ENCODE measurements at regions not wholly inside any gene's neighbourhood (a gene's known extent, or its start where the extent isn't known, plus 50 kb on each side); places are given as distances from the start of the nearest gene placed in this dataset.

- TF ChIP-seq POLR2A (IDR thresholded peaks at IDR 0.05) (no peak), CTCF (IDR thresholded peaks at IDR 0.05 in 4 of 5, conservative IDR thresholded peaks at IDR 0.05 in 1 of 5) (no peak)
- intact Hi-C loops (cut with DNase I; ENCODE audit: low total_unique reads) (no loop called here), in situ Hi-C loops (cut with MboI; ENCODE audit: low sequenced_read_pairs in 4 of 4) (no loop called here)
- Histone ChIP-seq H3K9me3 (no peaks in the 10 kb centered on the region), H3K27ac (no peak overlapping the region), H3K4me1 (peaks cover 11 to 13% of the 10 kb centered on the region in 2 donors), H3K27me3 (no peaks in the 10 kb centered on the region), H3K4me3 (no peak overlapping the region), H3K36me3 (no peaks in the 10 kb centered on the region)
- DNase-seq, result no peak
- no peak for ATAC-seq
These were observed 51.4 kb upstream of the SEC61G start for GRCh38 chr7:54810401-54810800.

DNA sequence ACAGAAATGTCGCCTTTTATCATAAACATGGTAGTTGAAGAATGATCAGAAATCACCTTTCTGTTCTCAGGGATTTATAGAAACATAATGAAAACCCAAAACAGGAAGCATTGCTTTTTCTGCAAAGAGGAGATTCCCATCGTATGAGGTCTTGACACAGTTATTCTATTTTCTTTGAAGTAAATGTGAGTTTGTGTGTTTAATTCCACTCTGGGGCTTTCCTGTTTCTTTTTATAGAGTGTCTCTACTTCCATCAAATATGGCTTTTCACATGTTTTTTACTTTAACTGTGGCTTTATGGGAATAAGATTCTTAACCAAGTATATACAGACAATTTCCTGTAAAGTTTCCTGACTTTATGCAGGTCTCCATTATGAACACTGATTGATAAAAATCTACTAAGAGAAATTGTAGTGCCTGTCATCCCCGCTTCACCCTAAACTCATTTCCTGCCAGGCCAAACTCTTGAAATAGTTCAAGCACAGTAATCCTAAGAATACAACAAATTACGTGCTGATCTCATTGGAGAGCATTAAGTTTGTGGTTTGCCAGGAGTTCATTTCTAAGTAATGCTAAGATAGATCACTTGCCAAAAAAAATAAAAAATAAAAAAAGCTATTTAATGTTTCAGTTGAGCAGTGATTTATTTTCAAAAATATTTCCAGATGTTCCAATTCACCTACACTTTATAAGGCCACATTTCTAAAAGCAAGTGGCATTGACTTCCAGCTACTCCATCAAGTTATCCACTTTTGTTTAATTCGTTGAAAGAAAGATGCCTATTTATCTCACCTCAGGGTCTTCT lies 52.2 kb upstream of the SEC61G start:
- in situ Hi-C loops (cut with MboI; ENCODE audit: low sequenced_read_pairs in 4 of 4) (no loop called here), intact Hi-C loops (cut with DNase I; ENCODE audit: low total_unique reads) (no loop called here)
- Histone ChIP-seq H3K36me3 (no peaks in the 10 kb centered on the region), H3K4me1 (peaks cover 11 to 13% of the 10 kb centered on the region in 2 donors), H3K27me3 (no peaks in the 10 kb centered on the region), H3K27ac (peak overlapping the region; percentile 37 to 65 (median 48)), H3K4me3 (no peak overlapping the region), H3K9me3 (no peaks in the 10 kb centered on the region)
- DNase-seq (no peak), ATAC-seq (peak in 1 of 2 donors; percentile 47)
- TF ChIP-seq CTCF (IDR thresholded peaks at IDR 0.05 in 4 of 5, conservative IDR thresholded peaks at IDR 0.05 in 1 of 5), result no peak
- TF ChIP-seq POLR2A (IDR thresholded peaks at IDR 0.05), result no peak

DNA sequence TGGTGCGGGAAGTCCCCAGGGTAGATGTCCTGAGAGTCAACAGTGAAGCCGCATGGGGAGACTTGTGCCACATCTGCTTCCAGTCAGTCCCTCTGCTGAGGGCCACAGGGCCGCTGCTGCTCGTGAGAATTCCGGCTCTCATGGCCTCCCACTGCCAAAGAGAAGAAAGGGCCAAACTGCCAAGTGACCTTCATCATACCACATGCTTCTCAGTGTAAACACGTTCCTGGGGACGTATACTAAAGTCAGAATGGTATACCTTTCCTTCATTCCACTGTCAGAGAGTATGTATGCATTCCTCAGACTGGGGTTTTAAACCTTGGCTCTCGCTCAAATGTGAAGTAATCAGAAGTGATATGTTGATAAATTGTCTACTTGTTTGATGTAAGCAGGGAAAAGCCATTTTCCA lies 52.8 kb upstream of the SEC61G start:
- H3K9me3 ChIP-seq, result no peaks in the 10 kb centered on the region

GRCh38 chr7:54812756-54813322 lies 53.8 kb upstream of the SEC61G start:
- Histone ChIP-seq H3K4me3 (no peak overlapping the region), H3K27ac (peak overlapping the region in 2 of 4 donors; percentile 3 to 37), H3K4me1 (peaks cover 11 to 13% of the 10 kb centered on the region in 2 donors), H3K27me3 (no peaks in the 10 kb centered on the region), H3K9me3 (no peaks in the 10 kb centered on the region), H3K36me3 (no peaks in the 10 kb centered on the region)
- ATAC-seq (no peak), DNase-seq (no peak)
- in situ Hi-C loops (cut with MboI; ENCODE audit: low sequenced_read_pairs in 4 of 4) (no loop called here), intact Hi-C loops (cut with DNase I; ENCODE audit: low total_unique reads) (no loop called here)
- TF ChIP-seq POLR2A (IDR thresholded peaks at IDR 0.05), result no peak

More for the DNA sequence above, 52.8 kb upstream of the SEC61G start:
- TF ChIP-seq CTCF (IDR thresholded peaks at IDR 0.05 in 4 of 5, conservative IDR thresholded peaks at IDR 0.05 in 1 of 5) (no peak), POLR2A (IDR thresholded peaks at IDR 0.05) (no peak)
- ATAC-seq (no peak), DNase-seq (no peak)
- H3K4me1 ChIP-seq, result peaks cover 11 to 13% of the 10 kb centered on the region in 2 donors
- H3K36me3 ChIP-seq, result no peaks in the 10 kb centered on the region
- H3K27me3 ChIP-seq, result no peaks in the 10 kb centered on the region
- peak overlapping the region; percentile 37 to 65 (median 48) for H3K27ac ChIP-seq
- H3K4me3 ChIP-seq, result no peak overlapping the region
- in situ Hi-C loops (cut with MboI; ENCODE audit: low sequenced_read_pairs in 4 of 4) (no loop called here), intact Hi-C loops (cut with DNase I; ENCODE audit: low total_unique reads) (no loop called here)

DNA sequence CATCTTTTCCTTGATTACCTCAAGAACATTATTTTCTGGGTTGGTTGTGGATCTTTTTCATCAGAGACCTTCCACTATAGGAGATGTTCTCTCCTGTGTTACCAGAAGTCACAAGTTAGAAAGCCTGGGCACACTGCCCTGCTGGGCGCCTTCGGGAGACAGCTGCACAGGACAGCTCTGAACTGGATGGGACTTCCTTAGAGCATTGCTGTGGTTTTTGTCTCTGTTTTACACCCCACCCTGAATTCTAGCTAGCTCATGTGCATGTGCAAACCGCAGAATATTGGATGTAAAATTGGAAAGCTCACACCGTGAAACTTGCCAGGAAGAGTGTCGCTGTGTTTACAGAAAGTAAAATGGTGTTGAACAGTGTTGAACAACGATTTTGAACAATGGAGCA lies 54.4 kb upstream of the SEC61G start:
- TF ChIP-seq POLR2A (IDR thresholded peaks at IDR 0.05) (no peak), CTCF (IDR thresholded peaks at IDR 0.05 in 4 of 5, conservative IDR thresholded peaks at IDR 0.05 in 1 of 5) (no peak)

More for the DNA sequence above, 54.4 kb upstream of the SEC61G start:
- intact Hi-C loops (cut with DNase I; ENCODE audit: low total_unique reads), result no loop called here
- Histone ChIP-seq H3K27ac (peak overlapping the region in 1 of 4 donors; percentile 3), H3K9me3 (no peaks in the 10 kb centered on the region), H3K4me1 (peaks cover 11 to 13% of the 10 kb centered on the region in 2 donors), H3K4me3 (no peak overlapping the region), H3K36me3 (no peaks in the 10 kb centered on the region), H3K27me3 (no peaks in the 10 kb centered on the region)
- ATAC-seq (peak; percentile 63 to 66), DNase-seq (peak in 1 of 2 donors; percentile 55)
- in situ Hi-C loops (cut with MboI; ENCODE audit: low sequenced_read_pairs in 4 of 4), result no loop called here

All from gastrocnemius medialis (tissue), 4 donors.